Esophagus muscularis mucosa (tissue), 4 donors: ENCODE measurements at regions not wholly inside any gene's neighbourhood (a gene's known extent, or its start where the extent isn't known, plus 50 kb on each side); places are given as distances from the start of the nearest gene placed in this dataset.

Experiments used
- DNase-seq: peaks from one replicate; pipeline ENCODE4 v3.0.0-alpha.2; 2017; ENCODE audit errors: extremely low spot score
- H3K27ac ChIP-seq, 4 donors: fragments of 200-600 bp; sonication (generic); replicated peaks in 1 of 4; 1 replicate in 3 of 4; 2 replicates in 1 of 4; pipeline ENCODE4 v1.5.1; 2016 to 2019; ENCODE audit warnings: mild to moderate bottlenecking in 1 of 4
- H3K27me3 ChIP-seq, 4 donors: fragments of 200-600 bp; sonication (generic); one replicate each; pipeline versions ENCODE4 v1.5.1 to v1.6.0; 2016 to 2019
- H3K36me3 ChIP-seq, 4 donors: fragments of 200-600 bp; sonication (generic); one replicate each; pipeline ENCODE4 v1.5.1; 2016 to 2019
- H3K4me1 ChIP-seq, 4 donors: fragments of 200-600 bp; sonication (generic); one replicate each; pipeline ENCODE4 v1.5.1; 2016 to 2019
- H3K4me3 ChIP-seq, 4 donors: fragments of 200-600 bp; sonication (generic); 1 replicate in 2 of 4; 2 replicates in 2 of 4; pipeline ENCODE4 v1.5.1; 2016 to 2019; ENCODE audit warnings: mild to moderate bottlenecking in 4 of 4, moderate library complexity in 1 of 4
- H3K9me3 ChIP-seq, 4 donors: fragments of 200-600 bp; sonication (generic); 1 replicate in 3 of 4; 2 replicates in 1 of 4; pipeline ENCODE4 v1.5.1; 2016 to 2019
- CTCF ChIP-seq, 3 experiments: fragments of 200-600 bp in 2 of 3; fragments of 450-650 bp in 1 of 3; sonication (generic) in 2 of 3; IDR thresholded peaks; one replicate each; pipeline ENCODE4 v1.5.1; 2017 to 2019; ENCODE audit warnings: antibody characterized with exemption in 3 of 3, mild to moderate bottlenecking in 2 of 3, moderate library complexity in 1 of 3
- EP300 ChIP-seq: sonication (generic); formaldehyde crosslinking; IDR thresholded peaks from one replicate; pipeline ENCODE4 v1.6.1; 2017; ENCODE audit warnings: antibody characterized with exemption
- POLR2A ChIP-seq: fragments of 450-650 bp; IDR thresholded peaks from one replicate; pipeline ENCODE4 v1.6.1; 2017; ENCODE audit warnings: antibody characterized with exemption, moderate library complexity, mild to moderate bottlenecking, low read depth
- POLR2AphosphoS5 ChIP-seq, 2 donors: sonication (generic); formaldehyde crosslinking; IDR thresholded peaks; one replicate each; pipeline ENCODE4 v1.6.1; 2017; ENCODE audit warnings: antibody characterized with exemption in 2 of 2
- WGBS: methylation state at CpG from one replicate; pipeline ENCODE4 v1.1.5; 2018; 5-methylcytosine and 5-hydroxymethylcytosine counted together
- intact Hi-C: fragments of 100-400 bp; cut with DNase I; formaldehyde crosslinking; loops from one replicate; pipeline ENCODE4 v1.15.1; 2023

- WGBS, result 50% methylated on average over 5 of the region's 5 CpGs
- no peak for DNase-seq
- no peak overlapping the region for H3K27ac ChIP-seq
- H3K9me3 ChIP-seq, result no peaks in the 10 kb centered on the region
- H3K36me3 ChIP-seq, result no peaks in the 10 kb centered on the region
- intact Hi-C loops, result no loop called here
- no peaks in the 10 kb centered on the region for H3K4me1 ChIP-seq
- no peaks in the 10 kb centered on the region for H3K27me3 ChIP-seq
- no peak for TF ChIP-seq POLR2A
- TF ChIP-seq EP300, result no peak
- no peak for TF ChIP-seq POLR2AphosphoS5 (IDR thresholded peaks at IDR 0.05)
- TF ChIP-seq CTCF (IDR thresholded peaks at IDR 0.05), result no peak
- no peak overlapping the region for H3K4me3 ChIP-seq
These were observed 162.8 kb downstream of the SNAPC1 start for GRCh38 chr14:61925043-61925442.

GRCh38 chr14:61925732-61926435 lies 163.7 kb downstream of the SNAPC1 start:
- H3K9me3 ChIP-seq, result no peaks in the 10 kb centered on the region
- intact Hi-C loops, result no loop called here

GRCh38 chr14:61927060-61927459 lies 164.8 kb downstream of the SNAPC1 start:
- H3K27ac ChIP-seq, result no peak overlapping the region
- no peaks in the 10 kb centered on the region for H3K27me3 ChIP-seq
- H3K4me1 ChIP-seq, result no peaks in the 10 kb centered on the region
- WGBS, result 13% methylated on average over 1 of the region's 1 CpG
- intact Hi-C loops, result no loop called here
- TF ChIP-seq CTCF (IDR thresholded peaks at IDR 0.05) (no peak), POLR2AphosphoS5 (IDR thresholded peaks at IDR 0.05) (no peak), EP300 (no peak), POLR2A (no peak)
- H3K36me3 ChIP-seq, result no peaks in the 10 kb centered on the region
- H3K9me3 ChIP-seq, result no peaks in the 10 kb centered on the region
- no peak for DNase-seq
- H3K4me3 ChIP-seq, result no peak overlapping the region

More at GRCh38 chr14:61925732-61926435, 163.7 kb downstream of the SNAPC1 start:
- no peak for DNase-seq
- Histone ChIP-seq H3K4me1 (no peaks in the 10 kb centered on the region), H3K36me3 (no peaks in the 10 kb centered on the region), H3K27me3 (no peaks in the 10 kb centered on the region), H3K27ac (no peak overlapping the region), H3K4me3 (no peak overlapping the region)
- WGBS, result 100% methylated on average over 1 of the region's 1 CpG
- TF ChIP-seq EP300 (no peak), POLR2AphosphoS5 (IDR thresholded peaks at IDR 0.05) (no peak), CTCF (IDR thresholded peaks at IDR 0.05) (no peak), POLR2A (no peak)

GRCh38 chr14:61927520-61927919 lies 165.3 kb downstream of the SNAPC1 start:
- H3K36me3 ChIP-seq, result no peaks in the 10 kb centered on the region
- DNase-seq, result no peak
- H3K27me3 ChIP-seq, result no peaks in the 10 kb centered on the region
- 28% methylated on average over 2 of the region's 2 CpGs for WGBS
- no peaks in the 10 kb centered on the region for H3K4me1 ChIP-seq
- intact Hi-C loops, result no loop called here
- TF ChIP-seq POLR2A (no peak), CTCF (IDR thresholded peaks at IDR 0.05) (no peak), EP300 (no peak), POLR2AphosphoS5 (IDR thresholded peaks at IDR 0.05) (no peak)
- no peaks in the 10 kb centered on the region for H3K9me3 ChIP-seq
- H3K4me3 ChIP-seq, result no peak overlapping the region
- no peak overlapping the region for H3K27ac ChIP-seq

- intact Hi-C loops, result no loop called here
- Histone ChIP-seq H3K9me3 (no peaks in the 10 kb centered on the region), H3K27ac (no peak overlapping the region), H3K4me3 (no peak overlapping the region), H3K27me3 (no peaks in the 10 kb centered on the region), H3K4me1 (no peaks in the 10 kb centered on the region), H3K36me3 (no peaks in the 10 kb centered on the region)
- TF ChIP-seq POLR2A (no peak), EP300 (no peak), CTCF (IDR thresholded peaks at IDR 0.05) (no peak), POLR2AphosphoS5 (IDR thresholded peaks at IDR 0.05) (no peak)
- no peak for DNase-seq
These were observed 166.1 kb downstream of the SNAPC1 start for GRCh38 chr14:61928300-61928699.
